HG03095 (cell line): ENCODE measurements at regions not wholly inside any gene's neighbourhood (a gene's known extent, or its start where the extent isn't known, plus 50 kb on each side); places are given as distances from the start of the nearest gene placed in this dataset.

Experiments
- ATAC-seq: cut with Tn5 transposase; IDR thresholded peaks from one replicate; pipeline ENCODE4 v1.9.1; 2021; ENCODE audit warnings: moderate library complexity; ENCODE audit not compliant: unreplicated experiment

GRCh38 chr4:162657966-162658365 lies 494.2 kb upstream of the FSTL5 start:
- ATAC-seq = no peak

DNA sequence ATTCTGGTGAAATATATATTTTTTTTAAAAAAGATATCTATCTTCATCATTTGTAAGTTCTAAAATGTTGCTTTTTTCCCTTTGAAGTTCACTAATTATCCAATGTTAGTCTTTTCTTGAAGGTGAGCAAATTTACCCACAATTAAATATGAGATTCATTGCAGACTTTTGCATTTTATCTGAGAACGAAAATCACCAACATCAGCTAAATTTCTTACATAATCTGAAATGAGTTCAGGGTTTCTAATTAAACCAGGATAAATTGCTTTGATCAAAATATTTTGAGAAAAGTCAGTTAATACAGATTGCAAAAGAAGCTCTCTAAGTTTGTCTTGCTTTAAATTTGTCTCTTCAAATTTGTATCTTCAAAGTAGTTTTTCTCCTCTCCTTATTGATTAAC lies 486.4 kb upstream of the FSTL5 start:
- no peak for ATAC-seq

DNA sequence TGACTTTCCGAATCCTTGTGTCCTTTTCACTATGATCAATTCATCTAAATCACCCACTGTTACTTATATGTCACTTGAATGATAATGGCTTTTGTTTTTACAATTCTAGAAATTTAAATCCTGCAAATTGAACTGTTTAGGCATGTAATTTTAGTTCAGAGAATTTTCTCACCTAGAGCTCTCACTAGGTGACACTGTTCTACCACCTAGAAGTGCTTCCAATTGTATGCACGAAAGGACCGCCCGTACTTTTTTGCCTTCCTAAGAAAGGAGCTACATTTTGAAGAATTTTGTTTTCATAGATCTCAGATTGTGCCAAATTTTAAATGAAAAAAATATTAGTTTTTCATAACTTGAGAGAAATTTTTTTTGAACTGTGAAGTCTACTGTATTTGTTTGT lies 481.6 kb upstream of the FSTL5 start:
- no peak for ATAC-seq

DNA sequence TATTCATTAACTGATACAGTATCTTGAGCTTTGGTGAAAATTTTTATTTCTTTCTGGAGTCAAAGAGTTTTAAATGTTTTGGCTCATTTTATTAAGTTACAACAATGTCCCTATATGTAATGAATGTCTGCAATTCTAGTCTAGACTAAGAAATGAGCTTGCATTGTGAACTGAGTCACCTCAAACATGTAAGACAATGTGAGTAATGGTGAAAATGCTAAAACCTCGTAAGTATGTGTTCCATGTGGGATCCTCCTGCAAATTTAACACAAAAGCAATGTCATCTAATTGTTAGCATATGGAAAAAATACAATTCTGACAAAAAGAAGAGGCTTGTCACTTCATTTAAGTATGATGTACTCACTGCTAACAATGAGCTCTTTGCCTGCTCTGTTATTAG lies 480.5 kb upstream of the FSTL5 start:
- no peak for ATAC-seq

DNA sequence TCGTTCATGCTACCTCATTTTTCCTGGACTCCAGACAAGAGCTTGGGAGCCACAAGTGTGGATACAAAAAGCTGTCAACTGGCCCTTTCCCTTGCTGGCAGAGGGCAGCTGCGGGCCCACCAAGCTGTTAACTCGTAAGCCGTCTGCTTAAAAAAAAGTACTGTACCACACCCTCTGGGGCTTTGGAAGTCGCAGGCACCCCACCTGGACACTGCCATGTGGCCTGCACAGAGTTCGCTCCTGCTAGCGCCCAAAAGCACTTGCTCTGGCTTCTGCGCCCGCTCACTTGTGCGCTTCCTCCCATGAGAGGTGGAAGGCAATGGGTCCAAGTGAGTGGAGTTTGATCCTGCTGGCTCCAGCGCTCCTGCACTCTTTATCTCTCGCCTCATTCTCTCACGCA lies 476.4 kb upstream of the FSTL5 start:
- no peak for ATAC-seq

DNA sequence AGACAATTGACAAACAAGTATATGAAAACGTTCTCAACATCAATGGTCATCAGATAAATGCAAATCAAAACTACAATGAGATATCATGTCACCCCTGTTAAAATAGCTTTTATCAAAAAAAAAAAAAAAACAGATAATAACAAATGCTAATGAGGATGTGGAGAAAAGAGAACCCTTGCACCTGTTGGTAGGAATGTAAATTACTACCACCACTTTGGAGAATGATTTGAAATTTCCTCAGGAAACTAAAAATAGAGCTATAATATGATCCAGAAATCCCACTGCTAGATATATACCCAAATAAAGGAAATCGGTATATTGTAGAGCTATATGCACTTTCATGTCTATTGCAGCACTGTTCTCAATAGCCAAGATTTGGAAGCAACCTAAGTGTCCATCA lies 470.6 kb upstream of the FSTL5 start:
- no peak for ATAC-seq

- no peak for ATAC-seq
Observed at GRCh38 chr4:162622664-162623063, 458.9 kb upstream of the FSTL5 start.

DNA sequence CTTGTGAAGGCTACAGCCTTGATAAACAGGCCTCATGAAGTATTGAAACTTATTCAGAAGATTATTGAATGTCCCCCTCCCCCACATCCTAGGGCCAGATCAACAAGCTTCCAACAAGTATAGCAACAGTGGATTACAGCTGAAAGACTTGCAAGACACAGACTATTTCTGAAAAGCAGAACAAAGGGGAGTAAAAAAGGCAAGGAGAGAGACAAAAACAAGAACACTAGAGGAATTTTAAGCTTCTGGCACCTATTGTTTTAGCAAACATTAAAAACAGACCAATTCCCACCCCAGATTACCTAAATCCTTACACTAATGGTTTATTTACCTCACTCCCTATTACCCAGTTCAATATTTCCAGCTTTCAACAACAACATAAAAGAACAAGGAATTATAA lies 446.3 kb upstream of the FSTL5 start:
- no peak for ATAC-seq

GRCh38 chr4:162586266-162586665 lies 422.5 kb upstream of the FSTL5 start:
- no peak for ATAC-seq

DNA sequence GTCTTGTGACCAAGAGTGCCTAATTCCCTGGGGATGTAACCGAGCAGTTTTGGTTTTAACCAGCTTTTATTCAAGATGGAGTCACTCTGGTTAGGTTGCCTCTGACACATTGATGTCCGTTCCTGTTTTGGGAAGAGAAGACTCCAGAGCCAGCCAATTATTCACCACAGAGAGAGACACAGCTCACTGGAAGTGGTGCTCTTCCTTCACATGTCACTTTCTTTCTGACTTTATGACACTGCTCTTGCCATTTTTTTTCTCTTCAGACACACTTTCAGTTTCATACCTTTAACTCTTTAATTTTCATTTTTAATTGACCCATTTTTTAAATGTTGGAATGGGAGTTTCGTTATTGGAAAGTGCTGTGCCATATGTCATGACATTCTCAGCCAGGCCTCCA lies 418.4 kb upstream of the FSTL5 start:
- no peak for ATAC-seq

GRCh38 chr4:162565730-162566129 lies 401.9 kb upstream of the FSTL5 start:
- ATAC-seq = no peak

- no peak for ATAC-seq
Observed at GRCh38 chr4:162560073-162560472, 396.3 kb upstream of the FSTL5 start.

DNA sequence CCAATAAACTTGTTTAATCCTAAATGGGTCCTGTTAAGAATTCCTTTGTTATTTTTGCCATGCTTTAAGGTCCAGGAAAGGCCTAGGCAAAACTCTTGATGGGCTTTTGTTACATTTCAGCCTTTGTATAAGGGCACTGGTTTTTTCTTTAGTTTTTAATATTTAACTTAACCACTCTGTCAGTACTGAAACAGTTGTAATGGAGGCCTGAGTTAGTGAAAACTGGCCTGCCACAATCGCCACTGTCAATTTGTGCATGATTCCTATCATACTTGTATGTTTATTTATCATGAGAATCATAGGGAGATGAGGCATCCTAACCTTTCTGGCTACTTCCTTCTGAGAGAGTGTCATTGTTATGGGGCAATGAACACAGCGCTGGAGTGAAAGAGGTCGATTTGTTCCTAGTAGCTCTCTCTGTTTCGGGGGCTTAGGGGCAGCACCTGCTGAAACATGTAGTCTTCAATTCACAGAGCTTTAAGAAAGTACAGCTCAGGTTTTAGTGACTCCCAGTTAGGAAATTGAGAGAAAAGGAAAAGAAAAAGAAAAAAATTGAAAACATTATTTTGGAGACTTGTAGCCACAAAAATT lies 393.8 kb upstream of the FSTL5 start:
- no peak for ATAC-seq

DNA sequence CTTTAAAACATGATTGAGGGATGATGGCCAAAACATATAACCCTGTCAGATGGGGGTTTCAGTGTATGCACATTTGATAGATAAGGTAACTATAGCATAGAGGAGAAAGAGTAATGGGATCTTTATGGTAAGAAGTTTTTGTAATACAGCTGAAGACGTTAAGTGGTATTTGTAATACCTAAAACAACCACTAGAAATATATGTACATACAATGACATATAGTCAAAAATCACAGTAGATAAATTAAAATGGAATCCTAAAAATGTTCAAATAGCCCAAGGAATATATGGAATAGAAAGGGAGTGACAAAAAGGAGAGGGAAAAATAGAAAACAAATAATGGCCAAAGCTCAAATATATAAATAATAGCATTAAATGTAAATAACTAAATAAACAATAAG lies 371.3 kb upstream of the FSTL5 start:
- no peak for ATAC-seq

GRCh38 chr4:162523171-162523570 lies 359.4 kb upstream of the FSTL5 start:
- no peak for ATAC-seq

DNA sequence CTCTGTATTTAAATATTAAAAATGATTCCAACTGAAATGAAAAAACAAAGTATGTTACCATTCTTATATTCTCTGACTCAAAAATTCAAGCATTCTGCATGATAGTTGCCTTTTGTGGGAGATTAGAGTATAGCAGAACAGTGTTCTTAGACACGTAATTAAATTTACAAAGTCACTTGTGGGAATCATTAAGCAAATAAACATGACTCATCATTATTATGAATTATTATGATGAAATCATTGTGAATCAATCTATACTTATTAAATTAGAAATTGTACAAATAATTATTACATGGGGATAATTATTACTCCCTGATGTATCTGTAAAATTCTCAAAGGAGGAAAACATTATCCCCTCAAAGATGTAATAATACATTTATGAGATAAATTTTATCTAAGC lies 358.9 kb upstream of the FSTL5 start:
- ATAC-seq = no peak

GRCh38 chr4:162510937-162511336 lies 347.1 kb upstream of the FSTL5 start:
- no peak for ATAC-seq

DNA sequence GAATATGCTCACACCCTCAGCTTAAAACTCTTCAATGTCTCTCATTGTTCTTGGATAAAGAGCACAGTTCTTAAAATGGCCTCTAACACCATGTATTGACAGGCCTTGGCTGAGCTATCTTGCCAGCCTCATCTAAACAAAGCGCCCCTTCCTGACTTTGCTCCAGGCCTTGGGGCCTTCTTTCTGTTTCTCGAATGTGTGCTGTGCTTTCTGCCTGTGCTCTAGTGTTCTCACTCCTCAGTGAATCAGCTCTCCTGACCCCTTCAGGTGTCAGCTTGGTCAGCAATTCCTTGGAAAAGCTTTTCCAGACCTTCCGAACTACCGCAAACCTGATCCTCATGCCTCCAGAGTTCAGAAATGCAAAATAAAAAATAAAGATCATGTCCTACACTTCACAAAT lies 346.3 kb upstream of the FSTL5 start:
- ATAC-seq = no peak

- no peak for ATAC-seq
Observed at GRCh38 chr4:162509333-162509732, 345.5 kb upstream of the FSTL5 start.

DNA sequence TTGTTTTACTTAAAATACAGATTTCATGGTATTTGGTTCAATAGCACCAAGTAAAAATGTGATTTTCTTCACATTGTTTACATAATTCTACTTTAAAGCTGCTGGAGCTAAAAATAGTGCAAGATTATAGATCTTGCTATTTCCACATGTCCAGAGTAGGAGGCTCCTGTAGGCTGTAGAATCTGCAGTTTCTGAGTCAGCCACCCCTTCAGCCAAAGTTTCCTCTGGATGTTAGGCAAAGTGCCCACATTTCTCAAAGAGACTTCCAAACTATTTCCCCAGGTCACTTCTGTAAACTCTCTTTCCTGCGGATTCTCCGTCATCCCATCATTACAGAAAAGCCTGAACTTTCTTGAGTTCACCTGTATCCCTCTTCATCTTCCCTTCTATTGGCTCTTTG lies 342.5 kb upstream of the FSTL5 start:
- no peak for ATAC-seq

DNA sequence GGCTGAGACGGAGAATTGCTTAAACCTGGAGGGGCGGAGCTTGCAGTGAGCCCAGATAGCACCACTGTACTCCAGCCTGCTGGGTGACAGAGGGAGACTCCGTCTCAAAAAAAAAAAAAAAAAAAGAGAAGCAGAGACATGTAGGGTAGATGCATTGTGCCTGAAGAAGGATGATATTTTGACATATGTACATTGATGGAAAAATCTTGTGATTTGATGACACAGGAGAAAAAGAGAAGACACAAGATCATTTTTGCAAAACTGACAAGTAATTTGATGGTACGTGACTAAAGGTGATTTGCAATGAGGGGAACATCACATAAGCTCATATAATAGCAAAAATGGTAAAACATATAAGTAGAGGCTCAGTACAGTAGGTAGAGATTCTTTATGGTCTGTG lies 340.1 kb upstream of the FSTL5 start:
- no peak for ATAC-seq

- ATAC-seq = no peak
Observed at GRCh38 chr4:162502109-162502508, 338.3 kb upstream of the FSTL5 start.

- no peak for ATAC-seq
Observed at GRCh38 chr4:162499478-162499877, 335.7 kb upstream of the FSTL5 start.

DNA sequence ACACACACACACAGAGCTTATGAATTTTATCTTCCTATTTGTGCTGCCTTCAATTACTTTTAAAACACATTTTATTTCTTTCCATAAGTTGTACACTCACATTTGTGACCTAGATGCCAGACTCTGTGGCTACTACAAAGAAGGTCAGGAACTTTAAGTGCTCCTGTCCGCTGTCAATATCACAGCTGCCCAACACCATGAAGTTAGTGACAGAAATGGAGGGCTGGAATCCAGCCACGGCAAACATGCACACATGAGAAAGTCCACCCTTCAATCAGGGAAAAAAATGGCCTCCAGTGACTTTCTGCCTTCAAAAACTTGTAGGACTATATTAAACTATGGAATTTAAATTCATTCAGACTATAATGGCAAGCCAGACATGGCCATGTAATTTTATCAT lies 334.4 kb upstream of the FSTL5 start:
- ATAC-seq = no peak
